SK-N-SH treated with all-trans-retinoic acid at 6 μM for 48 hours (cell line): ENCODE measurements at regions not wholly inside any gene's neighbourhood (a gene's known extent, or its start where the extent isn't known, plus 50 kb on each side); places are given as distances from the start of the nearest gene placed in this dataset.
"Not testable (repeated sequence)": the region's sequence is repeated elsewhere in the genome, so short reads cannot be mapped to it uniquely, and the experiment has no call there.

ENCODE experiments used
- ATAC-seq: fragments of 200-7000 bp; cut with Tn5 transposase; 3 replicates; pipeline ENCODE4 v1.9.1; 2020; ENCODE audit warnings: mild to moderate bottlenecking, moderate library complexity
- ARNTL ChIP-seq: fragments of 450-650 bp; formaldehyde crosslinking; IDR thresholded peaks from 2 replicates; pipeline ENCODE4 v1.5.0; 2020; ENCODE audit warnings: low read depth, mild to moderate bottlenecking, moderate library complexity, borderline replicate concordance
- BACH2 ChIP-seq: fragments of 250-450 bp; sonication (Bioruptor Pico); IDR thresholded peaks from 2 replicates; pipeline ENCODE4 v1.9.0; 2021; ENCODE audit warnings: mild to moderate bottlenecking, borderline replicate concordance
- CREB5 ChIP-seq: fragments of 250-450 bp; sonication (Bioruptor Pico); IDR thresholded peaks from 2 replicates; pipeline ENCODE4 v1.5.1; 2020; ENCODE audit warnings: low read depth, mild to moderate bottlenecking, moderate library complexity
- CSDC2 ChIP-seq: fragments of 250-450 bp; sonication (Bioruptor Pico); IDR thresholded peaks from 2 replicates; pipeline ENCODE4 v1.5.0; 2020; ENCODE audit warnings: mild to moderate bottlenecking, moderate library complexity
- ESRRG ChIP-seq: fragments of 250-450 bp; sonication (Bioruptor Pico); IDR thresholded peaks from 2 replicates; pipeline ENCODE4 v1.6.1; 2021; ENCODE audit warnings: mild to moderate bottlenecking
- GLIS3 ChIP-seq: fragments of 250-450 bp; sonication (Bioruptor Pico); IDR thresholded peaks from 2 replicates; pipeline ENCODE4 v1.5.0; 2020; ENCODE audit warnings: mild to moderate bottlenecking, moderate library complexity
- ISL1 ChIP-seq: fragments of 250-450 bp; sonication (Bioruptor Pico); IDR thresholded peaks from 2 replicates; pipeline ENCODE4 v2.1.2; 2022; ENCODE audit warnings: mild to moderate bottlenecking, moderate library complexity
- PATZ1 ChIP-seq: fragments of 250-450 bp; sonication (Bioruptor Pico); IDR thresholded peaks from 2 replicates; pipeline ENCODE4 v1.8.0; 2020; ENCODE audit warnings: mild to moderate bottlenecking, moderate library complexity, borderline replicate concordance
- POU6F1 ChIP-seq: fragments of 250-450 bp; sonication (Bioruptor Pico); IDR thresholded peaks from 2 replicates; pipeline ENCODE4 v1.8.0; 2021; ENCODE audit warnings: low read depth, mild to moderate bottlenecking, moderate library complexity, borderline replicate concordance
- PPARA ChIP-seq: fragments of 250-450 bp; sonication (Bioruptor Pico); IDR thresholded peaks from 2 replicates; pipeline ENCODE4 v1.5.0; 2020; ENCODE audit warnings: mild to moderate bottlenecking, borderline replicate concordance
- RARB ChIP-seq: fragments of 250-450 bp; sonication (Bioruptor Pico); IDR thresholded peaks from 2 replicates; pipeline ENCODE4 v1.8.0; 2021; ENCODE audit warnings: mild to moderate bottlenecking, moderate library complexity
- SNAI2 ChIP-seq: fragments of 250-450 bp; sonication (Bioruptor Pico); IDR thresholded peaks from 2 replicates; pipeline ENCODE4 v1.5.0; 2020; ENCODE audit warnings: mild to moderate bottlenecking, moderate library complexity
- TCF4 ChIP-seq: fragments of 250-450 bp; sonication (Bioruptor Pico); IDR thresholded peaks from 2 replicates; pipeline ENCODE4 v1.8.0; 2021; ENCODE audit warnings: mild to moderate bottlenecking, moderate library complexity, borderline replicate concordance
- TOX ChIP-seq: fragments of 250-450 bp; sonication (Bioruptor Pico); IDR thresholded peaks from 2 replicates; pipeline ENCODE4 v1.8.0; 2021; ENCODE audit warnings: mild to moderate bottlenecking, moderate library complexity, borderline replicate concordance
- TSHZ2 ChIP-seq: fragments of 250-450 bp; sonication (Bioruptor Pico); IDR thresholded peaks from 2 replicates; pipeline ENCODE4 v1.5.0; 2020; ENCODE audit warnings: mild to moderate bottlenecking, moderate library complexity
- ZC3H10 ChIP-seq: fragments of 250-450 bp; sonication (Bioruptor Pico); IDR thresholded peaks from 2 replicates; pipeline ENCODE4 v1.5.1; 2021; ENCODE audit warnings: mild to moderate bottlenecking, moderate library complexity
- ZFP3 ChIP-seq: fragments of 250-450 bp; sonication (Bioruptor Pico); IDR thresholded peaks from 2 replicates; pipeline ENCODE4 v1.5.0; 2020; ENCODE audit warnings: mild to moderate bottlenecking, moderate library complexity
- ZFP30 ChIP-seq: fragments of 450-650 bp; formaldehyde crosslinking; IDR thresholded peaks from 2 replicates; pipeline ENCODE4 v1.5.0; 2022; ENCODE audit warnings: mild to moderate bottlenecking, moderate library complexity
- ZNF565 ChIP-seq: fragments of 450-650 bp; formaldehyde crosslinking; conservative IDR thresholded peaks from 2 replicates; pipeline ENCODE4 v1.5.0; 2020; ENCODE audit warnings: low read depth, mild to moderate bottlenecking, moderate library complexity
- ZNF70 ChIP-seq: fragments of 450-650 bp; formaldehyde crosslinking; IDR thresholded peaks from 2 replicates; pipeline ENCODE4 v1.5.0; 2020; ENCODE audit warnings: mild to moderate bottlenecking, moderate library complexity

GRCh38 chr3:95240395-95240794 is 1177.5 kb downstream of the NSUN3 start (continued):
- TF ChIP-seq ISL1 (no peak), ARNTL (CRISPR knock-in tag) (no peak), SNAI2 (CRISPR knock-in tag) (no peak), ESRRG (CRISPR knock-in tag) (no peak), PPARA (CRISPR knock-in tag) (no peak), GLIS3 (CRISPR knock-in tag) (no peak), ZFP30 (no peak), RARB (CRISPR knock-in tag) (no peak), CSDC2 (no peak)

GRCh38 chr3:95241256-95241655 is 1178.4 kb downstream of the NSUN3 start:
- not testable (repeated sequence) for ATAC-seq

- ATAC-seq: no peak
- TF ChIP-seq ZNF70 (CRISPR knock-in tag) (no peak), ZNF565 (no peak), PATZ1 (CRISPR knock-in tag) (no peak), CSDC2 (no peak), BACH2 (no peak), SNAI2 (CRISPR knock-in tag) (no peak), PPARA (CRISPR knock-in tag) (no peak), CREB5 (CRISPR knock-in tag) (no peak)
Observed at GRCh38 chr3:95246413-95246812, 1183.6 kb downstream of the NSUN3 start.

- no peak for ATAC-seq
- TF ChIP-seq TCF4 (CRISPR knock-in tag) (no peak), RARB (CRISPR knock-in tag) (no peak), CSDC2 (no peak), TSHZ2 (CRISPR knock-in tag) (no peak)
Observed at GRCh38 chr3:95254061-95254460, 1191.2 kb downstream of the NSUN3 start.

- ATAC-seq: no peak
- TF ChIP-seq ZFP3: no peak
- TF ChIP-seq ISL1: no peak
- no peak for TF ChIP-seq TCF4 (CRISPR knock-in tag)
- TF ChIP-seq ZNF70 (CRISPR knock-in tag): no peak
- TF ChIP-seq RARB (CRISPR knock-in tag): no peak
- no peak for TF ChIP-seq PATZ1 (CRISPR knock-in tag)
- no peak for TF ChIP-seq POU6F1
- no peak for TF ChIP-seq ZC3H10 (CRISPR knock-in tag)
- no peak for TF ChIP-seq PPARA (CRISPR knock-in tag)
- TF ChIP-seq ZNF565: no peak
- TF ChIP-seq TOX (CRISPR knock-in tag): no peak
- no peak for TF ChIP-seq CSDC2
- no peak for TF ChIP-seq CREB5 (CRISPR knock-in tag)
- no peak for TF ChIP-seq ARNTL (CRISPR knock-in tag)
- TF ChIP-seq GLIS3 (CRISPR knock-in tag): no peak
- TF ChIP-seq TSHZ2 (CRISPR knock-in tag): no peak
Observed at GRCh38 chr3:95254758-95255157, 1191.9 kb downstream of the NSUN3 start.
